CD4-positive, alpha-beta memory T cell (primary cell): ENCODE measurements at regions not wholly inside any gene's neighbourhood (a gene's known extent, or its start where the extent isn't known, plus 50 kb on each side); places are given as distances from the start of the nearest gene placed in this dataset.

Experiments
- CTCF ChIA-PET: fragments of 350-600 bp; sonication (Branson Sonifier 250); formaldehyde crosslinking; loops from one replicate; lab custom pipeline; 2021; ENCODE audit warnings: inconsistent platforms; ENCODE audit not compliant: partially characterized antibody; lab: Charles Lee
- POLR2A ChIA-PET: fragments of 350-600 bp; sonication (Branson Sonifier 250); formaldehyde crosslinking; loops from one replicate; lab custom pipeline; 2021; ENCODE audit not compliant: partially characterized antibody; lab: Charles Lee
- DNase-seq, 5 donors: peaks; one replicate each; pipeline versions ENCODE4 v3.0.0 to v3.0.0-alpha.2; 2020 to 2022; ENCODE audit warnings: mixed read lengths in 1 of 5
- H3K27ac ChIP-seq: one replicate; pipeline ENCODE4 v1.7.0; 2013; ENCODE audit warnings: low read depth, low read length
- H3K27me3 ChIP-seq: 2 replicates; pipeline ENCODE4 v1.7.0; 2013; ENCODE audit warnings: mild to moderate bottlenecking, low read length, moderate library complexity; ENCODE audit not compliant: insufficient read depth
- H3K36me3 ChIP-seq: 2 replicates; pipeline ENCODE4 v1.7.0; 2013; ENCODE audit warnings: mild to moderate bottlenecking, low read length, moderate library complexity; ENCODE audit not compliant: insufficient read depth
- H3K4me1 ChIP-seq: 2 replicates; pipeline ENCODE4 v1.7.0; 2013; ENCODE audit warnings: mild to moderate bottlenecking, low read length, moderate library complexity; ENCODE audit not compliant: insufficient read depth
- H3K4me3 ChIP-seq, 2 donors: one replicate each; pipeline ENCODE4 v1.7.0; 2013; ENCODE audit warnings: low read length in 2 of 2, mild to moderate bottlenecking in 1 of 2
- H3K9me3 ChIP-seq, 2 donors: one replicate each; pipeline ENCODE4 v1.7.0; 2013; ENCODE audit warnings: low read length in 2 of 2, control low read depth in 1 of 2; ENCODE audit not compliant: control insufficient read depth in 1 of 2
- H3K27ac Mint-ChIP-seq, 7 donors: one replicate each; pipeline ENCODE4 v1.8.0; 2020 to 2021; ENCODE audit warnings: mixed read lengths in 7 of 7, mild to moderate bottlenecking in 6 of 7, inconsistent platforms in 3 of 7, moderate library complexity in 3 of 7
- H3K27me3 Mint-ChIP-seq, 2 donors: one replicate each; pipeline ENCODE4 v1.8.0; 2020 to 2021; ENCODE audit warnings: mixed read lengths in 2 of 2
- H3K36me3 Mint-ChIP-seq, 2 donors: one replicate each; pipeline ENCODE4 v1.8.0; 2020 to 2021; ENCODE audit warnings: mixed read lengths in 2 of 2, inconsistent platforms in 1 of 2, mild to moderate bottlenecking in 1 of 2
- H3K4me1 Mint-ChIP-seq, 4 donors: one replicate each; pipeline ENCODE4 v1.8.0; 2020 to 2021; ENCODE audit warnings: mixed read lengths in 4 of 4, mild to moderate bottlenecking in 1 of 4
- H3K4me3 Mint-ChIP-seq, 8 donors: one replicate each; pipeline ENCODE4 v1.8.0; 2020 to 2021; ENCODE audit warnings: mixed read lengths in 8 of 8, mild to moderate bottlenecking in 7 of 8, moderate library complexity in 6 of 8, inconsistent platforms in 3 of 8
- H3K9me3 Mint-ChIP-seq, 8 donors: one replicate each; pipeline ENCODE4 v1.8.0; 2020 to 2021; ENCODE audit warnings: mixed read lengths in 8 of 8, mild to moderate bottlenecking in 5 of 8, inconsistent platforms in 3 of 8, moderate library complexity in 1 of 8
- intact Hi-C: fragments of 100-400 bp; cut with micrococcal nuclease; formaldehyde crosslinking; loops from one replicate; pipeline ENCODE4 v1.15.1; 2023

DNA sequence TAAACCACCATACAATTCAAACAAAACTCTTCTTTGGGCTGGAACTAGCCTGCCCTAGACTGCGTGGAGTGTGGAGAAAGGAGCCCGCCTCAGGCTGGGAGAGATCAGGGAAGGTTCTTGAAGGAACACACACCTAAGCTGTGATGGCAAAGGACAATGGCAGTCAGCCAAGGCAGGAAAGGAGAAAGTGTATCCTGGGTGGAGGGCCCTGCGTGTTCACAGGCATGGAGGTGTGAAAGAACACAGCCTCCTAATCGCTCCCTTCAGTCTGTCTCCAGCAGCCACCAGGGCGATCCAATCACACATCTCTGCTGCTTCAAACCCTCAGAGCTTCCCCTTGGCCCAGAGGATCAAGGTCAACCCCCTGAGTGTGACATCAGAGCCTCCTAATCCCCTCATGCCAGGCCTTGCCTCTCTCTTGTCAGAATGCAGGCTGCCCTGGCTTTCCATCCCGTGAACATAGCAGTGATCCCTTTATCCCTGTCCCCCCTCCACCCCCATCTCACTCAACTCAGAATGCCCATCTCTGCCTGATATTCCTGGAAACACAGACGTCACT, 173.0 kb downstream of the KATNIP start:
- no peak for DNase-seq
- ChIA-PET CTCF (no interaction called here), POLR2A (no interaction called here)
- Histone ChIP-seq H3K9me3 (no peaks in the 10 kb centered on the region), H3K27ac (no peak overlapping the region), H3K4me3 (no peak overlapping the region), H3K4me1 (peaks cover 5% of the 10 kb centered on the region), H3K36me3 (no peaks in the 10 kb centered on the region), H3K27me3 (no peaks in the 10 kb centered on the region)
- Mint-ChIP-seq H3K27ac (peak overlapping the region in 5 of 7 donors; percentile 8 to 72 (median 60)), H3K36me3 (peaks cover 33 to 54% of the 10 kb centered on the region in 2 donors), H3K9me3 (no peaks in the 10 kb centered on the region), H3K4me3 (no peak overlapping the region), H3K4me1 (peaks cover 5 to 18% (median 11%) of the 10 kb centered on the region in 4 donors), H3K27me3 (no peaks in the 10 kb centered on the region)
- intact Hi-C loops: no loop called here

DNA sequence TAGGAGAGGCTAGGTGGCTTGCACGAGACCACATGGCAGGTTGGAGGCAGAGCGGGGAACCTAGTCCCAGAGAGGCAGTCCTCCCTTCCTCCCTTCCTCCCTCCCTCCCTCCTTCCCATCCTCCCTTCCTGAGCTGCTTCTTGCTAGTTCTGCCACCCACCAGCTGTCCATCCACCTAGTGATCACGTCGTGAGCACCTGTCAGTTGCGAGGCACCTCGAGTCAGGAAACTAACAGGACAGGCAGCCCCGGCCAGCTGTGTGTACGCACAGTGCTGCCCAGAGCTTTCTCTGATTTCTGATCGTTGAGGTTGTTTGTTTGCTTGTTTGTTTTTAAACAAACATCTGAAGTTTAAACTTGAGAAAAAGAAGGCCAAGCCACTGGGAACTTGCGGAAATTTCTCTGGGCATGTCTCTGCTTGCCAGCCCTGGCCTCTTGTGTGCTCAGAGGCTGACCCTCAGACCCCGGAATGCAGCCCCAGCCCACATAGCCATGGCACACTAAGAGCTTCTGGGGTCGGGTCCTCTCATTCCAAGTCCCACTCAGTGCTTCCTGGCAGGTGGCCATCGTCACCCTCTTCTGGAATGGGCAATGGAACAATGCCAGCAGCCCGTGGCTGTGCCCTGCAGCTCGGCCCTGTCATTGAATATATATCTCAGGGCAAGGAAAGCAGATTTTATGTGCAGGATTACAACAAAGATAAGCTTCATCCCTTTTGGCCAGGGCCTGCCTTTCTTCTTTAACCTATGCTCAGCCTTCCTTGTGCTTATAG, 174.0 kb downstream of the KATNIP start:
- Histone ChIP-seq H3K4me1 (peaks cover 5% of the 10 kb centered on the region), H3K4me3 (no peak overlapping the region), H3K27ac (no peak overlapping the region), H3K27me3 (no peaks in the 10 kb centered on the region), H3K36me3 (no peaks in the 10 kb centered on the region), H3K9me3 (no peaks in the 10 kb centered on the region)
- no peak for DNase-seq
- intact Hi-C loops: no loop called here
- Mint-ChIP-seq H3K27me3 (no peaks in the 10 kb centered on the region), H3K36me3 (peaks cover 36 to 56% of the 10 kb centered on the region in 2 donors), H3K9me3 (no peaks in the 10 kb centered on the region), H3K4me3 (no peak overlapping the region), H3K4me1 (peaks cover 4 to 18% (median 11%) of the 10 kb centered on the region in 4 donors), H3K27ac (peak overlapping the region in 1 of 7 donors; percentile 21)
- POLR2A ChIA-PET: no interaction called here
- CTCF ChIA-PET: no interaction called here

DNA sequence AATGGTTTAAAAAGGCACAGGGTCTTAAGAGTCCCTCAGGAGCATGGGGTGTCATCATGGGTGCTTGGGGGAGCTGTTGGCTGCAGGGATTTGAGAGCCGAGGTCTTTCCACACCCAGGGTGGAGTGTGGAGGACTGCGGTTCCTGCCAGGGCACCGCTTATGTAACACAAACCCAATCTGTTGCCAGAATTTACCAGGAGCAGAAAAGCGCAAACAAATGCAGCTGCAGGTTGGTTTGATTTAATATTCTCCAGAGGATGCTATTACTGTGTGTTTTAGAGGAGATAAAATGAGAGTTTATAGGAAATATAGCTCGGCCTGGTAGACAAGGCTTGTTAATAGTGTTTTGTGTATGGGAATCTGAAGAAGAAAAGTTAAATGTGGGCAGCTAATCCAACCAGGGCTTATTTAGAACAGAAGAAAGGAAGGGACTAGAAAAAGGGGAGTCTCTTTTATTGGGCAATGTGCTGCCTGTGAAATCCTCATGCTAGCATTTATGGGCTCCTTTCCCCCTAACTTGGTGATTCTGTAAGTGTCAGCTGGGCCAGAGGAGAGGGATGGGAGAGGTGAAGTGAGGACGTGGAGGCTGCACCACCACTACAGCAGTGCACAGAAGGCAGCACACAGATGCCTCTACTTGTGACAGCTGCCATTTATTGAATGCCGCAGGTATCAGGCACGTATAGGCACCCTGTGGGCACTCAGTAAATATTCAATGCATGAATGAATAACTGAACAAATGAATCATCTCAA, 174.7 kb downstream of the KATNIP start:
- no peaks in the 10 kb centered on the region for H3K27me3 Mint-ChIP-seq
- POLR2A ChIA-PET: no interaction called here
- intact Hi-C loops: no loop called here
- H3K4me3 ChIP-seq: no peak overlapping the region
- H3K27me3 ChIP-seq: no peaks in the 10 kb centered on the region
- H3K27ac Mint-ChIP-seq: no peak overlapping the region
- H3K4me3 Mint-ChIP-seq: no peak overlapping the region
- peaks cover 4 to 18% (median 12%) of the 10 kb centered on the region in 4 donors for H3K4me1 Mint-ChIP-seq
- DNase-seq: no peak
- peaks cover 5% of the 10 kb centered on the region for H3K4me1 ChIP-seq
- no peak overlapping the region for H3K27ac ChIP-seq
- H3K36me3 Mint-ChIP-seq: peaks cover 36 to 62% of the 10 kb centered on the region in 2 donors
- no peaks in the 10 kb centered on the region for H3K36me3 ChIP-seq
- CTCF ChIA-PET: no interaction called here
- no peaks in the 10 kb centered on the region for H3K9me3 Mint-ChIP-seq
- no peaks in the 10 kb centered on the region for H3K9me3 ChIP-seq

DNA sequence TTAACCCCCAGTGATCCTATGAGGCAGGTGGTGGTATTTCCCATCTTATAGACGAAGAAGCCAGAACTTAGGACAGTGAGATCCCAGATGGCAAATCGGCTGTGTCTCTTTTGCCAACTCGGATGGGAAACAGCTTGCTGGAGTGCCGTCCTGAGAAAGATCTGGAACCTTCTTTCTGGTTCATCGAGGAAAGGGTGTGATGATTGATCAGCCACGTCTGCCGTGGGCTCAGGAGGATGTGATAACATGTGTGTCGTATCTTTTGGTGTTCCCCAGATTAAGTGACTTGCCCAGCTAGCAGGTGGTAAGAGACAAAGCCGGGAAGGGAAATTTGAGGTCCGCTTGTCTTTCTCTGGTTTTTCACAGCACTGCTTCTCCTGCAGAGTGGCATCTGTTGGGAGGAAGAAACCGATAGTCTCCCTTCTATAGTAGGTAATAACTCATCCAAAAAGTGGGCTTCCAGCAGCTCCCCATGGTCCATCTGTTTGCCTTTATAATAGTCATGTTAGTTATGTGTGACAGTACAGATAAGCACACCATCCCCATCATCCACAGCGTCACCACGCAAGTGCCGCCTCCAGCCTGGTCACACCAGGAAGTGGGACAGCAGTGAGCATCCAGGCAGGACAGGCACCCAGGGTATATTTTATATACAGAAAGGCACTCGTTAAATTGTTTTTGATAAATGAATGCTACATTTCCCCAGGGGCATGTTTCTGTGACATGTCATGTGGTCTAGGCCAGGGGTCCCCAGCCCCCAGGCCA, 175.5 kb downstream of the KATNIP start:
- no peak overlapping the region for H3K4me3 ChIP-seq
- H3K27me3 ChIP-seq: no peaks in the 10 kb centered on the region
- Mint-ChIP-seq H3K27me3 (no peaks in the 10 kb centered on the region), H3K4me3 (no peak overlapping the region), H3K27ac (no peak overlapping the region), H3K4me1 (peaks cover 4 to 18% (median 13%) of the 10 kb centered on the region in 4 donors), H3K36me3 (peaks cover 36 to 62% of the 10 kb centered on the region in 2 donors), H3K9me3 (no peaks in the 10 kb centered on the region)
- H3K36me3 ChIP-seq: no peaks in the 10 kb centered on the region
- intact Hi-C loops: no loop called here
- peaks cover 5% of the 10 kb centered on the region for H3K4me1 ChIP-seq
- no peaks in the 10 kb centered on the region for H3K9me3 ChIP-seq
- ChIA-PET POLR2A (no interaction called here), CTCF (no interaction called here)
- H3K27ac ChIP-seq: no peak overlapping the region
- DNase-seq: no peak

DNA sequence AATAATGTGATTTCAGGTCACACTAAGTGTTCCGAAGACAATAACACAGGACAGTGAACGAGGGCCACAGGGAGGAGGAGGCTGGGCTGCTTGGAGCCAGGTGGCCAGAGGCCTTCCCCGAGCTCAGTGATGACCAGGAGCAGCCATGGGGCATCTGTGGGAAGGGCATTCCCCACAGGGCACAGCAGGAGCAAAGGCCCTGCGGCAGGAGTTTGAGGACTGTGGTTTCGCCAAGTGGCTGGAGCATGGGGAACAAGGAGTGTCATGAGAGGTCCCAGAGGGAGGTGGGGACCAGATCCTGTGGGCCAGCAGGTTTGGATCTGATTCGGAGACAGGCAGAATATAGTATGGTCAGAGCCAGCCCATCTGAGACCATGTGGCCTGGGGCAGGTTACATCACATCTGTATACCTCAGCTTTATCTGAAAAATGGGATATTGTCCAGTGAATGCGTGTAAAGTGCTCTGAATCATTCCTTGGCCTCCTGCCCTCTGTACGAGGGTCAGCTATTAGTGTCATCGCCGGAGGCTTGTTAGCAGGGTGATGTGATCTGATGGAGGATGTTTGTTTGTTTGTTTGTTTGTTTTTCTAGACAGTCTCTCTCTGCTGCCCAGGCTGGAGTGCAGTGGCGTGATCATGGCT, 176.8 kb downstream of the KATNIP start:
- no peaks in the 10 kb centered on the region for H3K27me3 Mint-ChIP-seq
- Histone ChIP-seq H3K4me3 (no peak overlapping the region), H3K27me3 (no peaks in the 10 kb centered on the region), H3K36me3 (no peaks in the 10 kb centered on the region), H3K4me1 (peaks cover 2% of the 10 kb centered on the region), H3K27ac (no peak overlapping the region), H3K9me3 (no peaks in the 10 kb centered on the region)
- ChIA-PET CTCF (no interaction called here), POLR2A (no interaction called here)
- H3K27ac Mint-ChIP-seq: peak overlapping the region in 1 of 7 donors; percentile 48
- intact Hi-C loops: no loop called here
- H3K4me3 Mint-ChIP-seq: no peak overlapping the region
- no peaks in the 10 kb centered on the region for H3K9me3 Mint-ChIP-seq
- H3K36me3 Mint-ChIP-seq: peaks cover 32 to 63% of the 10 kb centered on the region in 2 donors
- DNase-seq: no peak
- H3K4me1 Mint-ChIP-seq: peaks cover 0 to 11% (median 9%) of the 10 kb centered on the region in 4 donors

DNA sequence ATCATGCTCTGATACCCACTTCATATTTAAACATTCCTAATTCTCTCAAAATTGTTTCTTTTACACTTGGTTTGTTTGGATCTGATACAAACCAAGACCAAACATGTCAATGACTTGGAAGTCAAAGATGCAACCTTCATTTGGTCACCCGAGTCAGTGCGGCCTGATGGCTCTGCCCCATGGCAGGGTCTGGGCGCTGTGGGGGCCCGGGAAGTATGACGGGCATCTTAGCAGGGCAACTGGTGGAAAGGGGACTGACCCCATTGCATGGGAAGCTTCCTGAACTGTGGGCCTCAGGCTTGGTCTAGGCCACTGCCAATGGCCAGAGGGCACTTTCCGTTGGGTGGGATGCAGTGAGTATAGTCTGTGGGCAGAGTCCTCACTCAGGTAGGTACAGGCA, 178.0 kb downstream of the KATNIP start:
- POLR2A ChIA-PET: no interaction called here
- Histone ChIP-seq H3K27ac (no peak overlapping the region), H3K9me3 (no peaks in the 10 kb centered on the region), H3K36me3 (no peaks in the 10 kb centered on the region), H3K27me3 (no peaks in the 10 kb centered on the region), H3K4me3 (no peak overlapping the region), H3K4me1 (no peaks in the 10 kb centered on the region)
- peaks cover 0 to 6% (median 3%) of the 10 kb centered on the region in 4 donors for H3K4me1 Mint-ChIP-seq
- H3K27me3 Mint-ChIP-seq: no peaks in the 10 kb centered on the region
- DNase-seq: no peak
- no peak overlapping the region for H3K4me3 Mint-ChIP-seq
- intact Hi-C loops: no loop called here
- H3K36me3 Mint-ChIP-seq: peaks cover 26 to 54% of the 10 kb centered on the region in 2 donors
- H3K9me3 Mint-ChIP-seq: no peaks in the 10 kb centered on the region
- peak overlapping the region in 1 of 7 donors; percentile 13 for H3K27ac Mint-ChIP-seq
- CTCF ChIA-PET: no interaction called here
